SU-DHL-6 (cell line): ENCODE measurements at regions not wholly inside any gene's neighbourhood (a gene's known extent, or its start where the extent isn't known, plus 50 kb on each side); places are given as distances from the start of the nearest gene placed in this dataset.

Experiments
- H2AFZ ChIP-seq: fragments of 200-600 bp; sonication (generic); 2 replicates; pipeline ENCODE4 v1.6.1; 2014; ENCODE audit warnings: low read depth, mild to moderate bottlenecking, moderate library complexity, mixed read lengths, antibody characterized with exemption, low read length; ENCODE audit not compliant: severe bottlenecking
- H3F3A ChIP-seq: fragments of 200-600 bp; shearing (Covaris generic); 2 replicates; pipeline ENCODE4 v1.6.0; 2016; ENCODE audit warnings: antibody characterized with exemption, mild to moderate bottlenecking; ENCODE audit not compliant: insufficient read depth
- H3K27ac ChIP-seq: fragments of 200-600 bp; sonication (generic); 2 replicates; pipeline ENCODE4 v1.5.1; 2016; ENCODE audit warnings: low read depth, mild to moderate bottlenecking, low read length, moderate library complexity, mixed read lengths
- H3K27me3 ChIP-seq: fragments of 200-600 bp; sonication (generic), shearing (Covaris generic); 2 replicates; pipeline ENCODE4 v1.6.0; 2014; ENCODE audit warnings: mild to moderate bottlenecking, low read length
- H3K36me3 ChIP-seq: fragments of 200-600 bp; sonication (generic); 2 replicates; pipeline ENCODE4 v1.6.1; 2014; ENCODE audit warnings: mild to moderate bottlenecking, low read length, mixed read lengths
- H3K4me2 ChIP-seq: fragments of 300-600, 200-600 bp; shearing (Covaris generic), sonication (generic); 2 replicates; pipeline ENCODE4 v1.6.0; 2014; ENCODE audit warnings: low read length, low read depth, mild to moderate bottlenecking; ENCODE audit not compliant: poor library complexity, severe bottlenecking
- H3K4me3 ChIP-seq: fragments of 200-600 bp; sonication (generic); 2 replicates; pipeline ENCODE4 v1.5.1; 2014; ENCODE audit warnings: antibody characterized with exemption, low read length, mild to moderate bottlenecking, mixed read lengths; ENCODE audit not compliant: insufficient read depth, poor library complexity, severe bottlenecking
- H3K79me2 ChIP-seq: fragments of 200-600 bp; sonication (generic); 2 replicates; pipeline ENCODE4 v1.6.1; 2014; ENCODE audit warnings: mild to moderate bottlenecking, low read length, moderate library complexity; ENCODE audit not compliant: insufficient read depth
- H3K9ac ChIP-seq: fragments of 200-600 bp; sonication (generic); 2 replicates; pipeline ENCODE4 v1.7.0; 2014; ENCODE audit warnings: mild to moderate bottlenecking, low read length
- H3K9me2 ChIP-seq: fragments of 200-600 bp; sonication (generic); replicated peaks from 2 replicates; pipeline ENCODE4 v1.6.1; 2014; ENCODE audit warnings: low read length; ENCODE audit not compliant: insufficient read depth
- H3K9me3 ChIP-seq: fragments of 200-600 bp; sonication (generic); 2 replicates; pipeline ENCODE4 v1.6.1; 2014; ENCODE audit warnings: low read length, mixed read lengths; ENCODE audit not compliant: insufficient read depth
- H4K20me1 ChIP-seq: fragments of 200-600 bp; sonication (generic); 2 replicates; pipeline ENCODE4 v1.6.1; 2014; ENCODE audit warnings: low read depth, mild to moderate bottlenecking, antibody characterized with exemption, low read length, moderate library complexity, mixed read lengths
- EZH2phosphoT487 ChIP-seq: fragments of 200-600 bp; sonication (generic), shearing (Covaris generic); conservative IDR thresholded peaks from 2 replicates; pipeline ENCODE4 v1.6.1; 2018; ENCODE audit warnings: mild to moderate bottlenecking, antibody characterized with exemption, low read length, moderate library complexity, mixed read lengths
- TF ChIP-seq, protein P1 (sequence below): fragments of 200-600 bp; sonication (generic); IDR thresholded peaks from one replicate; pipeline ENCODE4 v1.5.1; 2017; ENCODE audit warnings: antibody characterized with exemption, mild to moderate bottlenecking, low read length, moderate library complexity; ENCODE audit not compliant: insufficient read depth, poor library complexity, severe bottlenecking

DNA sequence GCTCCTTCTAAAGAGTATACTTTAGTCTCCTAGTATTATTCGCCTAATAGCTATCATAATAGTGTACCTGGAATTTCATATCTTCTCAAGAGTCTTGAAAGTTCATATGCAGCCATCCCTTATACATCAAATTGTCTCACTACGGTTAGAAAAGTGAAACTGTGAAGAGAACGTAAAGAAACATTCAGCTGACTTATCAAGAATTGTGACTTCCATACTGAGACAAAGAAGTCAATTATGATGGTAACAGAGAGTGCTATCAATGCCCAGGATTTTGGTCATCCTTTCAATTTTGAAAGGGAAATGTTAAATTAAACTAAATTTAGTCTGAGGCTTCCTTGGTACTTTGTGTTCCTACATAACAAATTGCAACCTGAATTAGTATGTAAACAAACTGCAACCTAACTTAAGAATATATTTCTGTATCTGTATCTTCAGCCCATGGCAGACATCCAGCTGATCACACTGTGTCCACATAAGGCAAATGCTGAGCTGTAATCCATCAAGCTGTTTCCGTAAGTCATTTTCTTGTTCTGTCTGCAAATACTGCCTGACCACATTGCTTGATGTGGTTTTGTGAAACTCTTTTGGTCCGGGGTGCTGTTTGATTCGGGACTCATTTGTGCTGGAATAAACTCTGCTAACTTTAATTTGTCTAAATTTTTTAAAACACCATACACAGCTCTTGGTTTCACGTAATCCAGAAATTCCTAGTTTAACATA, 469.6 kb downstream of the SI start:
- no peak for TF ChIP-seq EZH2phosphoT487
- TF ChIP-seq, protein P1, sequence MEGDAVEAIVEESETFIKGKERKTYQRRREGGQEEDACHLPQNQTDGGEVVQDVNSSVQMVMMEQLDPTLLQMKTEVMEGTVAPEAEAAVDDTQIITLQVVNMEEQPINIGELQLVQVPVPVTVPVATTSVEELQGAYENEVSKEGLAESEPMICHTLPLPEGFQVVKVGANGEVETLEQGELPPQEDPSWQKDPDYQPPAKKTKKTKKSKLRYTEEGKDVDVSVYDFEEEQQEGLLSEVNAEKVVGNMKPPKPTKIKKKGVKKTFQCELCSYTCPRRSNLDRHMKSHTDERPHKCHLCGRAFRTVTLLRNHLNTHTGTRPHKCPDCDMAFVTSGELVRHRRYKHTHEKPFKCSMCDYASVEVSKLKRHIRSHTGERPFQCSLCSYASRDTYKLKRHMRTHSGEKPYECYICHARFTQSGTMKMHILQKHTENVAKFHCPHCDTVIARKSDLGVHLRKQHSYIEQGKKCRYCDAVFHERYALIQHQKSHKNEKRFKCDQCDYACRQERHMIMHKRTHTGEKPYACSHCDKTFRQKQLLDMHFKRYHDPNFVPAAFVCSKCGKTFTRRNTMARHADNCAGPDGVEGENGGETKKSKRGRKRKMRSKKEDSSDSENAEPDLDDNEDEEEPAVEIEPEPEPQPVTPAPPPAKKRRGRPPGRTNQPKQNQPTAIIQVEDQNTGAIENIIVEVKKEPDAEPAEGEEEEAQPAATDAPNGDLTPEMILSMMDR, result no peak
- Histone ChIP-seq H3F3A (no peaks in the 10 kb centered on the region), H3K9ac (no peak overlapping the region), H3K27ac (no peak overlapping the region), H3K27me3 (no peaks in the 10 kb centered on the region), H3K36me3 (no peaks in the 10 kb centered on the region), H3K9me3 (no peaks in the 10 kb centered on the region), H3K9me2 (no peaks in the 10 kb centered on the region), H2AFZ (peak overlapping the region; percentile 28), H4K20me1 (no peaks in the 10 kb centered on the region), H3K4me2 (peak overlapping the region; percentile 14), H3K4me3 (no peak overlapping the region), H3K79me2 (no peaks in the 10 kb centered on the region)

- Histone ChIP-seq H3K9me2 (no peaks in the 10 kb centered on the region), H4K20me1 (no peaks in the 10 kb centered on the region), H3K79me2 (no peaks in the 10 kb centered on the region), H3K4me2 (no peak overlapping the region), H3F3A (no peaks in the 10 kb centered on the region), H3K4me3 (no peak overlapping the region), H3K27ac (no peak overlapping the region), H3K9me3 (no peaks in the 10 kb centered on the region), H3K9ac (no peak overlapping the region), H2AFZ (peak overlapping the region; percentile 49), H3K27me3 (no peaks in the 10 kb centered on the region), H3K36me3 (no peaks in the 10 kb centered on the region)
- TF ChIP-seq, protein P1, result no peak
- TF ChIP-seq EZH2phosphoT487, result no peak
Observed at GRCh38 chr3:164604687-164605086, 473.6 kb downstream of the SI start.

DNA sequence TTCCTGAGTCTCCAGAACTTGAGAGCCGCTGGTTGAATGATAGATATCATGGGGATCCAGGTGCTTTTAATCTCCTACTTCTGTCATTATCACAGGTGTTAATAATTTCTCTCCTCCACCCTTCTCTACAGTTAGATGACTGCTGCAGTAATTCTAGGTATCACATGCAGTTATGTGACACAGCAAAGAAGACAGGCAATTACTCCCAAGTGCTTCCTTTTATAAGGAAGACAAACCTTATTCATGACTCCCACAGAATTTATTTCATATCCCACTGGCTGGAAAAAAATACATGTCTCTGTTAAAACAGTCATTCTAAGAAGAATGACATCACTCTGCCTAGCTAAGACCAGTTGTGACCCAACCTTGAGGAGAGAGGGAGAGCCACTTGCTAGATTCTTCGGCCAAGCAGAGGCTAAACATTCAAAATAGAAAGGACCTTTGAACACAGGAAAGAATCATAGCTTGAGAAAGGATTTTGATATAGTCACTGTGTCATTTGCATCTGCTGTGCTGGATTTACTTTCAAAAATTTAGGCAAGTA, 500.6 kb downstream of the SI start:
- H3K9me2 ChIP-seq, result no peaks in the 10 kb centered on the region
- TF ChIP-seq EZH2phosphoT487, result no peak
- TF ChIP-seq, protein P1, result no peak
- no peaks in the 10 kb centered on the region for H3K27me3 ChIP-seq
- no peak overlapping the region for H3K9ac ChIP-seq
- H3K4me2 ChIP-seq, result no peak overlapping the region
- no peak overlapping the region for H2AFZ ChIP-seq
- no peak overlapping the region for H3K4me3 ChIP-seq
- H3F3A ChIP-seq, result 0 out of 2 replicates have a peak, but pooled peaks cover 4% of the 10 kb centered on the region
- no peaks in the 10 kb centered on the region for H4K20me1 ChIP-seq
- no peaks in the 10 kb centered on the region for H3K79me2 ChIP-seq
- no peak overlapping the region for H3K27ac ChIP-seq
- no peaks in the 10 kb centered on the region for H3K36me3 ChIP-seq
- H3K9me3 ChIP-seq, result no peaks in the 10 kb centered on the region
